Activated T-helper 1 cell treated with anti-CD3 and anti-CD28 coated beads, Interleukin-2, amount 50 U/mL, for 16 hours (primary cell): ENCODE measurements at regions not wholly inside any gene's neighbourhood (a gene's known extent, or its start where the extent isn't known, plus 50 kb on each side); places are given as distances from the start of the nearest gene placed in this dataset.
"Not testable (repeated sequence)": the region's sequence is repeated elsewhere in the genome, so short reads cannot be mapped to it uniquely, and the experiment has no call there.

Source experiments
- DNase-seq, 2 donors: peaks; one replicate each; pipeline ENCODE4 v3.0.0-alpha.2; 2020; ENCODE audit warnings: low read depth in 1 of 2, low spot score in 1 of 2

DNA sequence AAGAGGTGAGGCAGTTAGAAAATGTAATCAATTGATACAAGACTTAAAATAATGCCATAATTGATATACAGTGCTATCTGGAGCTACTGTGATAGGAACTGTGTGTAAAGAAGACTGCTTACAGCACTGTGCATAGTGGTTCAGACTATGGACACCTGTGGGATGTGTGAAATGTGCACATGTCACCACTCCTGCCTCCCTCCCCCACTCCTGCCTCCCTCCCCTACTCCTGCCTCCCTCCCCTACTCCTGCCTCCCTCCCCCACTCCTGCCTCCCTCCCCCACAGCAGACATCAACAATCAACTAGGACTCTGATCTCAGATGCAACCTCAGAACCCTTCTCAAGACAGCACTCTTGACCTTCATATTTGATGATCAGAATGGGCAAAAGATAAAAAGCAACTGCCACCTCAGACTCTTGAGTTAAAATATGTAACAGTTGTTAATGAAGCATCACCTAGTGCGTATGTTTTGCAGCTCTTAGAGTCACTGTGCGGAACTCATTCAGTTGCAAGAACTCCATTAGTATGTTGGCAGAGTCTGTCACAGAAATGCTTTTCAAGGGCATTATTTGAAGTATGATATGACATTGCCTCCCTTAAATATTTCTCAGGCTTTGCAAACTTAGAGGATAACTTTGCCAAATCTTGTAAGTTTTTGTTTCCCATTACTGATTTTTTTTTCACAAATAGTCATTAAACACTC lies 255.2 kb upstream of the DDHD1 start:
- no peak for DNase-seq

GRCh38 chr14:53406519-53406918 lies 253.4 kb upstream of the DDHD1 start:
- DNase-seq, result no peak

DNA sequence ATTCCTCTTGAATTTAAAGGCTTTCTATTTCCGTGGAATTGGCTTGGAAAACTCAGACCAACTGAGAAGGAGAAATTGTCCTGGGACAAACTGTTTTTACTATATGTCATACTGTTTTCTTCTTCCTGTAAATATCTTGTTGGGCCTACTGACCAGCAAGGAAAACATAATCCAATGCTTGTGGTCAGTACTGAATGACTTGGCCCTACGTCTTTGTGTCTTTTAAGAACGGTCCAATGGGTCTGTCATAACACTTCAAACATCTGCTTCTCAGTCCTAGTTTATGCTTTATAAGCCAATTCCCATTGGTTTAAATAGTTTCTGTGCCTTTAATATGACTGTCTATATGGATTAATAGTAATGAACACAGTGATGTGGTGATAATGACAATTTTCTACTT lies 248.5 kb upstream of the DDHD1 start:
- DNase-seq, result no peak

DNA sequence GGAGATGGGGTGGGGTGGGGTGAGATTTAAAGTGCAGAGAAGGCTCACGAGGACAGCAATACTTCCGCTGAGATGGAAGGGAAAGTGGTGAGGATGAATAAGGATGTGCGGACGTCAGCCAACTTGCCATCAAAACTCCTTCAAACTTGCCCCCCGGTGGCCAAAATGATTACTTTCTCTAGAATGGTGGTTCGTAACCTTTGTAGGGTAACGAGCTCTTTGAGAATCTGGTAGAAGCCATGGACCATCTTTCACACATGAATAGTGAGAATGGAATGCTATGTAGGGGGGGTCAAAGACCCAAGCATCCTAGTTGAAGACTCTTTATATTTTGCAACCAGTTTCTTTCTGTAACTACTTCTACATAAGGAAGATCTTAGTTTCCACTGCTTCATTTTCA lies 245.9 kb upstream of the DDHD1 start:
- no peak for DNase-seq

GRCh38 chr14:53398616-53399015 lies 245.5 kb upstream of the DDHD1 start:
- DNase-seq, result no peak

- not testable (repeated sequence) for DNase-seq
Measured at GRCh38 chr14:53395267-53395666, 242.1 kb upstream of the DDHD1 start.

- DNase-seq, result no peak
Measured at GRCh38 chr14:53391631-53392285, 238.6 kb upstream of the DDHD1 start.

GRCh38 chr14:53391156-53391555 lies 238.0 kb upstream of the DDHD1 start:
- DNase-seq, result no peak

- no peak for DNase-seq
Measured at GRCh38 chr14:53390008-53390407, 236.9 kb upstream of the DDHD1 start.

- DNase-seq, result no peak
Measured at GRCh38 chr14:53389202-53389601, 236.1 kb upstream of the DDHD1 start.

DNA sequence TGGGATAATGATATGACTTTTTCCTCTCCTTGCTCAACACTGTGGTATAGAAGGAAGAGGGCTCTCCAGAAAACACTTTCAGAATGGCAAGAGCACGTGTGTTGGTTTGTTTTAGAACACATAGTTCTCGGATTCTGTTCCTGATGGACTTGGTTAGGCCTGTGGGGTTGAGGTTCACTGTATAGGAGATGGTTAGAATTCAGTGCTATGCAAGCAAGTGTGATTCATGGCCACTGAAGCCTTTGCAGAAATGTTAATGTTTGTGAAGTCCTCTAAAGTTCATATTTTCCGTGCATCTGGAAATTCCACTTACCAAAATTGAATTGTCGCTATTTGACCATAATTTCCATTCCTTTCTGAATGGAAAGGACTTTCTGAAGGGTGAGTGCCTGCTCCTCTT lies 233.2 kb upstream of the DDHD1 start:
- DNase-seq, result no peak

DNA sequence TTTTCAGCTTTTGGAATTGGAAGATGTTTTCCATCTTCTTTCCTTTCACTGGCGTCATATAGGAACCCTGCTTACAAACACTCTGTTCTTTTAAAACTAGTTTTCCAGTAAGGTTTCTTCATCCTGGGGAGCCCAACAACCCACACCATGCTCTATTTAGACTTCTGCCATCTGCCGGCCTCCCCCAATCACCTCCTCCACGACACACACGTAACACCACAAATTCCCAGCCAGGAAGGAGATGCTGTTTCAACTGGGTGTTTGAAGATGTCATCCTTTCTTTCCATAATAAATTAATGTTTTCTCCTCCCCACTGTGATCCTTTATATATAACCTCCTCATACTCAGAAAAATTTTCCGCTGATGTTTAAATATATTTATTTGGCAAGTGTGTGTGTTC lies 231.4 kb upstream of the DDHD1 start:
- no peak for DNase-seq

DNA sequence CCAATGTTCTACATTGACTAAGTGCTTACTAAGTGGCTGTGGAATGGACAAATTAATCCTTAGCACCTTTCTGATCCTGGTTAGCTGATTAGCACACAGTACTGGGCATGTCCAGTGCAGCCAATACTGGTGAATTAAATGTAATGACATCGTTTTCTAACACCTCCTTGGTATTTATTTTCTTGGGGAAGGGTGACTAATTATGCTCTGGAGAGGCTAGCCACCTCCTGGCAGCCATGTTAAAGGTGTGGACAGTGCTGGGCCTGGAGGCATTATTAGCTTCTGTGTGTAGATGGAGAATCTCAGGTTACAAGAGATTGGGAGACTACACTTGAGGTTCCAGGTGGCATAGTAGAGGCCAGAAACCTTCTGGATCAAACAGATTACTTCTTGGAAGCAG lies 230.9 kb upstream of the DDHD1 start:
- DNase-seq, result no peak

DNA sequence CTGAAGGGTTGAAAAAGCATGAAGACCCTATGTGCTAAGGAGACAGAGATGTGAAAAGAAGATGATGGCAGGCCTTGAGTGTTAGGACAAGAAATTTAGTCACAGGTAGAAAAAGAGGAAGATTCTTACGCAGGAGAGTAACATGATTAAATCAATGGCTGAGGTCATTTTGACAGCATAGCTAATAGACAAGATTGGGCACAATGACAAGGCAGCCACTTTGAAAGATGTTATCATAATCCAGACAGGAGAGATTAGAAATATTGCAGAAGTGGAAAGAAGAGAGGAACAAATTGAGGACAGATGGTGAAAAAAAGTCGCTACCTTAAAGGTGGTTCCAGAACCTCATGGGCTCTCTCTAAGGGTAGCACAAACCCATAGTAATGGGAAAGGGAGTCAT lies 228.8 kb upstream of the DDHD1 start:
- no peak for DNase-seq

DNA sequence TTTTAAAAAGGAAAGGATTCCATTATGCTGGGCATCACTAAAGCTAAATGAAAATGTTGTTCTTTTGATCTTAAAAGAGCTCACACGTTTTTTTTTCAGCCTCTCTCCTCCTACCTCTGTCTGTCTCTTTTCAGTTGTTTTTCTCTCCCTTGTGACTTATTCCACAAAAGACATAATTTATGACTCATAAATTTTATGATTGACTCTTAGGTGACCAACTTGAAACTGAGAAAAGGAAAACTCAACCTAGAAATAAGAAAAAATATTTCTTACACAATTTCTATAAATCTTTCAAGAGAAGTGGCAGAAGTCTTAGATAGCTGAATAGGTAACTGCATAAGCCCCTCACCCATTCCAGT lies 227.7 kb upstream of the DDHD1 start:
- no peak for DNase-seq

DNA sequence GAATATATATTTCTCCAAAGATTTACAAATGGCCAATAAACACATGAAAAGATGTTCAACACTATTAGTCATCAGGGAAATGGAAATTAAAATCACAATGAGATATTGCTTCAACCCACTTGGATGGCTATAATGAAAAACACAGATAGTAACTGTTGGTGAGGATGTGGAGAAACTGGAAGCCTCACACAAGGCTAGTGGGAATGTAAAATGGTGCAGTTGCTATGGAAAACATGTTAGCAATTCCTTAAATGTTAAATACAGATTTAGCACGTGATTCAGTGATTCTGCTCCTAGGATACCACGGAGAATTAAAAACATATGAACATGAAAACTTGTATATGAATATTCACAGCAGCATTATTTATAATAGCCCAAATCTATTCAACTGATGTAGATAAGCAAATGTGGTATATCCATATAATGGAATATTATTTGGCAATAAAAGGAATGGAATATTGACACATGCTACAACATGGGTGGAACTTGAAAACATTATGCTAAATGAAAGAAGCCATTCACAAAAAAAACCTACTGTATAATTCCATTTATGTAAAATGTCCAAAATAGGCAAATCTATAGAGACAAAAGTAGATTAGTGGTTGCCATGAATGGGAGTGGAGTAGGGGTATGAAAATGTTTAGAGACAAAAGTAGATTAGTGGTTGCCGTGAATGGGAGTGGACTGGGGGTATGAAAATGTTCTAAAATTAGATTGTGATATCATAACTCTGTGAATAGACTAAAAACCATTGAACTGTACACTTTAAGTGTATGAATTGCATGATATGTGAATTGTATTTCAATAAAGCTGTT lies 227.1 kb upstream of the DDHD1 start:
- no peak for DNase-seq

DNA sequence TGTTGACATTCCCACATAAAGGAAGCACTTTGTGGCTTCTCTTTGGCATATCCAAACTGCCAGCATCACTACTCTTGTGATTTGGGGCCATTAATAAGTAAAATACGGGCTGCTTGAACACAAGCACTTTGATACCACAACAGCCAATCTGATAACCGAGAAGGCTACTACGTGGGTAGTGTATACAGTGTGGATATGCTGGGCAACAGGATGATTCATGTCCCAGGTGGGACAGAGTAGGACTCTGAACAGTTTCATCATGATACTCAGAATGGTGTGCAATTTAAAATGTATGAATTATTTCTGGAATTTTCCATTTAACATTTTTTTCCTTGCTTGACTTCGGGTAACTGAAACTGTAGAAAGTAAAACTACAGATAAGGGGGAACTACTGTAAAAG lies 225.0 kb upstream of the DDHD1 start:
- DNase-seq, result no peak

DNA sequence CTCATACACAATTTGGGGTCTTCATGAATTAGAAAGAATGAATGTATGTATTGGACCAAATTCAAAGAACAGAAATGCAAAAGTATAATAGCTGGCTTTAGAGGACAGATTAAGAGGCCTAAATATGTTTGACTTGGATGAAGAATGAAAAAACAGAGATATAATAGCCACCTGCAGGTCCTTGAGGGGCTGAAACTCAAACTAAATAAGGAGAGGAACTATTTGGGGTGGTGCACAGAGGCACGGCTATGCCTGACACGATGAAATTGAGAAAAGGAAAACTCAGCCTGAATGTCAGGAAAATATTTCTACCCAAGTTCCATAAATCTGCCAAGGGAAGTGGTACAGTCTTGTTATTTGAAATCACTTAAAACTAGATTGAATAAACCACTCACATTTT lies 222.9 kb upstream of the DDHD1 start:
- DNase-seq, result no peak

GRCh38 chr14:53375599-53375998 lies 222.5 kb upstream of the DDHD1 start:
- DNase-seq, result no peak

- no peak for DNase-seq
Measured at GRCh38 chr14:53368711-53369201, 215.6 kb upstream of the DDHD1 start.

DNA sequence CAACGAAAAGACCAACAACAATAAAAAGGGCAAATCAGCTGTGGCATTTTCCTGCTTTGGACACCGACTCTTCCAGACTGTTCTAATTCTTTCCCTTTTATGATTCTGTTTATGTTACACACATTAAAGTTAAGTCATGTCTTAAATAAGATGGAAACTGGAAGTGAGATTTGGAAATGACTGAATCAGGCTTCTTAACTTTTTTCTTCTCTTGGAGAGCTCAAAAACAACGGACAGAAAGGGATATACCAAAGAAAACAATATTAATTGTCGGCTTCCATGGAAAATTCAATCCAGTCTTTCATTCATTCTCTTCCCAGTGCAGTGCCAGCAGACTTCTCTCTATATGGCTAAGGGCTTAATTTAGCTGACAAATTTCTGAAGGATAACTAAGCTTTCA lies 214.9 kb upstream of the DDHD1 start:
- DNase-seq, result no peak

GRCh38 chr14:53367644-53368026 lies 214.5 kb upstream of the DDHD1 start:
- no peak for DNase-seq
